Immature natural killer cell (primary cell): ENCODE measurements at regions not wholly inside any gene's neighbourhood (a gene's known extent, or its start where the extent isn't known, plus 50 kb on each side); places are given as distances from the start of the nearest gene placed in this dataset.

Source experiments
- DNase-seq, 3 donors: peaks; one replicate each; pipeline ENCODE4 v3.0.0; 2022; ENCODE audit warnings: mixed read lengths in 1 of 3
- H3K27ac Mint-ChIP-seq, 6 donors: one replicate each; pipeline ENCODE4 v1.8.0; 2020; ENCODE audit warnings: mixed read lengths in 6 of 6, mild to moderate bottlenecking in 5 of 6, inconsistent platforms in 4 of 6, moderate library complexity in 3 of 6
- H3K27me3 Mint-ChIP-seq, 3 donors: one replicate each; pipeline ENCODE4 v1.8.0; 2020 to 2021; ENCODE audit warnings: low read depth in 3 of 3, mild to moderate bottlenecking in 3 of 3, mixed read lengths in 3 of 3, moderate library complexity in 3 of 3, inconsistent platforms in 1 of 3
- H3K36me3 Mint-ChIP-seq, 3 donors: one replicate each; pipeline ENCODE4 v1.8.0; 2020; ENCODE audit warnings: mixed read lengths in 3 of 3, inconsistent platforms in 2 of 3, mild to moderate bottlenecking in 2 of 3
- H3K4me1 Mint-ChIP-seq, 2 donors: one replicate each; pipeline ENCODE4 v1.8.0; 2020; ENCODE audit warnings: inconsistent platforms in 2 of 2, mild to moderate bottlenecking in 2 of 2, mixed read lengths in 2 of 2, moderate library complexity in 1 of 2
- H3K4me3 Mint-ChIP-seq, 5 donors: one replicate each; pipeline ENCODE4 v1.8.0; 2020; ENCODE audit warnings: mild to moderate bottlenecking in 5 of 5, mixed read lengths in 5 of 5, inconsistent platforms in 3 of 5, moderate library complexity in 3 of 5
- H3K9me3 Mint-ChIP-seq, 6 donors: one replicate each; pipeline ENCODE4 v1.8.0; 2020; ENCODE audit warnings: mild to moderate bottlenecking in 6 of 6, mixed read lengths in 6 of 6, inconsistent platforms in 4 of 6, moderate library complexity in 3 of 6

DNA sequence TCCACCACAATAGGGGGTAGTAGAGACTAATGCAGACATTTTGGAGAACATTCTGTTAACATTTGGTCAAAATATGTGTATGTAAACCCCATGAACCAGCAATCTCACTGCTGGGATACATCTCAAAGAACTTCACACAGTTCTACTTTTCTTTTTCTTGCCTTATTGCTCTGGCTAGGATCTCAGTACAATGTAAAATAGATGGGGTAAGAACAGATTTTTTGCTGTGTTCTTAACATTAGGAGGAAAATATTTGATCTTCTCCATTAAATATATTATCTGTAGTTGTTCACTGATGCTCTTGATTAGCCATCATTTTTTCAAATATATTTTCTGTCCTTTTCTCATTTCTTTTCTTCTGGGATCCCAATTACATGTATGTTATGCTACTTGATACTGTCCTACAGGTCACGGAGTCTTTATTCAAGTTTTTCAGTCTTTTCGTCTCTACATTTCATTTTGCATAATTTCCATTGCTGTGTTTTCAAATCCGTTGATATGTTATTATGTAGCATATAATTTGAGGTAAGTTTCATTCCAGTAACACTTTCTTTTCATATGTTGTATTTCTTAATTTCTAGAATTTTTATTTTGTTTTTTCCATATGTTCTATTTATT is 352.2 kb downstream of the ZNF521 start:
- Mint-ChIP-seq H3K27ac (no peak overlapping the region), H3K27me3 (peaks cover 0 to 2% (median 0%) of the 10 kb centered on the region in 3 donors), H3K9me3 (peaks cover 2 to 19% (median 13%) of the 10 kb centered on the region in 6 donors), H3K36me3 (no peaks in the 10 kb centered on the region), H3K4me1 (no peaks in the 10 kb centered on the region), H3K4me3 (no peak overlapping the region)
- DNase-seq = no peak

DNA sequence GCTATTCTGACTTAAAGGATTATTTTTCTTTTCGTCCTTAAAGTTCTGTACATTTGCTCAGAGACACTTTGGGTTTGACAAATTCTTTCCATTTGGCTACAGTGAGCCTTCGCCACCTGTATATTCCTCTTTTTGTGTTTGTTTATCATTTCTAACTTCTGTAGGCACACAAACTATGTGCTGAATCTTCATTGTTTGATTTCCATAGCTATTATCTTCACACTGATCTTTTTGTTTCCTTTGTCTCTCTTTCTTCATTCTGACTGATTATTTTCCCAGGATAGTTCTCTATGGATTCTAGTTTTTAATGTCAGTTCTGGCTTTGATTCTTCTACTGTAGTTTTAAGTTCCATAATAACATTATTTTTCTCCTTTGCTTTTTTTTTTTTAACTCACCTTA is 350.2 kb downstream of the ZNF521 start:
- Mint-ChIP-seq H3K4me1 (peaks cover 0 to 6% of the 10 kb centered on the region in 2 donors), H3K9me3 (peaks cover 2 to 19% (median 13%) of the 10 kb centered on the region in 6 donors), H3K27me3 (peaks cover 0 to 2% (median 0%) of the 10 kb centered on the region in 3 donors), H3K36me3 (no peaks in the 10 kb centered on the region), H3K27ac (no peak overlapping the region), H3K4me3 (no peak overlapping the region)
- no peak for DNase-seq

- Mint-ChIP-seq H3K4me1 (peaks cover 0 to 6% of the 10 kb centered on the region in 2 donors), H3K36me3 (no peaks in the 10 kb centered on the region), H3K4me3 (no peak overlapping the region), H3K27me3 (no peaks in the 10 kb centered on the region), H3K9me3 (peaks cover 0 to 6% (median 3%) of the 10 kb centered on the region in 6 donors), H3K27ac (no peak overlapping the region)
- no peak for DNase-seq
Measured at GRCh38 chr18:25005541-25006403, 346.2 kb downstream of the ZNF521 start.

GRCh38 chr18:25010623-25011374 is 341.2 kb downstream of the ZNF521 start:
- peaks cover 0 to 6% (median 3%) of the 10 kb centered on the region in 6 donors for H3K9me3 Mint-ChIP-seq
- no peaks in the 10 kb centered on the region for H3K27me3 Mint-ChIP-seq
- H3K4me1 Mint-ChIP-seq = peaks cover 0 to 6% of the 10 kb centered on the region in 2 donors
- no peak overlapping the region for H3K27ac Mint-ChIP-seq
- no peak for DNase-seq
- H3K36me3 Mint-ChIP-seq = no peaks in the 10 kb centered on the region
- no peak overlapping the region for H3K4me3 Mint-ChIP-seq
